H9 (cell line): ENCODE measurements at regions not wholly inside any gene's neighbourhood (a gene's known extent, or its start where the extent isn't known, plus 50 kb on each side); places are given as distances from the start of the nearest gene placed in this dataset.

Experiments used
- DNase-seq: peaks from one replicate; pipeline ENCODE4 v3.0.0-alpha.2; 2017
- H2AFZ ChIP-seq: one replicate; pipeline ENCODE4 v1.6.1; 2013; ENCODE audit warnings: mild to moderate bottlenecking, low read length, control low read depth, moderate library complexity
- H2AK5ac ChIP-seq: 2 replicates; pipeline ENCODE4 v1.6.1; 2013; ENCODE audit warnings: low read length, control low read depth, mixed read lengths; ENCODE audit not compliant: insufficient read length
- H2BK120ac ChIP-seq: one replicate; pipeline ENCODE4 v1.6.1; 2013; ENCODE audit warnings: low read depth, mild to moderate bottlenecking, low read length, control low read depth, inconsistent platforms; ENCODE audit not compliant: poor library complexity, severe bottlenecking
- H2BK12ac ChIP-seq: 2 replicates; pipeline ENCODE4 v1.6.1; 2013; ENCODE audit warnings: low read length, control low read depth, mixed read lengths, low read depth; ENCODE audit not compliant: insufficient read length
- H2BK15ac ChIP-seq: 2 replicates; pipeline ENCODE4 v1.6.1; 2013; ENCODE audit warnings: low read depth, low read length, control low read depth
- H2BK20ac ChIP-seq: one replicate; pipeline ENCODE4 v1.6.1; 2013; ENCODE audit warnings: low read depth, mild to moderate bottlenecking, low read length, control low read depth, inconsistent platforms; ENCODE audit not compliant: poor library complexity, severe bottlenecking
- H2BK5ac ChIP-seq: 2 replicates; pipeline ENCODE4 v1.6.1; 2013; ENCODE audit warnings: low read length, control low read depth, mixed read lengths; ENCODE audit not compliant: insufficient read length
- H3K14ac ChIP-seq: 2 replicates; pipeline ENCODE4 v1.6.1; 2013; ENCODE audit warnings: low read length, control low read depth; ENCODE audit not compliant: insufficient read depth
- H3K18ac ChIP-seq: 2 replicates; pipeline ENCODE4 v1.6.1; 2013; ENCODE audit warnings: low read depth, mild to moderate bottlenecking, mixed read lengths, low read length, control low read depth; ENCODE audit not compliant: insufficient read length
- H3K23ac ChIP-seq: 2 replicates; pipeline ENCODE4 v1.6.1; 2013; ENCODE audit warnings: low read length, control low read depth, mixed read lengths, low read depth; ENCODE audit not compliant: insufficient read length
- H3K23me2 ChIP-seq: 2 replicates; pipeline ENCODE4 v1.6.1; 2013; ENCODE audit warnings: low read depth, mild to moderate bottlenecking, mixed read lengths, low read length, control low read depth; ENCODE audit not compliant: insufficient read length, poor library complexity, severe bottlenecking
- H3K27ac ChIP-seq: 2 replicates; pipeline ENCODE4 v1.5.1; 2013; ENCODE audit warnings: low read length, control low read depth, mixed read lengths, low read depth; ENCODE audit not compliant: insufficient read length
- H3K27me3 ChIP-seq: 2 replicates; pipeline ENCODE4 v1.6.1; 2013; ENCODE audit warnings: low read length, control low read depth, inconsistent platforms; ENCODE audit not compliant: insufficient read depth
- H3K4ac ChIP-seq: 2 replicates; pipeline ENCODE4 v1.6.1; 2013; ENCODE audit warnings: low read depth, mild to moderate bottlenecking, control low read depth, inconsistent platforms, low read length, moderate library complexity
- H3K4me1 ChIP-seq: 2 replicates; pipeline ENCODE4 v1.6.1; 2013; ENCODE audit warnings: low read length, control low read depth, inconsistent platforms; ENCODE audit not compliant: insufficient read depth
- H3K4me2 ChIP-seq: 2 replicates; pipeline ENCODE4 v1.6.1; 2013; ENCODE audit warnings: low read length, control low read depth, mixed read lengths; ENCODE audit not compliant: insufficient read length, insufficient read depth
- H3K56ac ChIP-seq: 2 replicates; pipeline ENCODE4 v1.6.1; 2013; ENCODE audit warnings: low read depth, mild to moderate bottlenecking, mixed read lengths, low read length, control low read depth; ENCODE audit not compliant: insufficient read length
- H3K79me1 ChIP-seq: 2 replicates; pipeline ENCODE4 v1.6.1; 2013; ENCODE audit warnings: low read depth, mild to moderate bottlenecking, moderate library complexity, low read length, control low read depth, inconsistent platforms; ENCODE audit not compliant: insufficient read depth, poor library complexity, severe bottlenecking
- H3K79me2 ChIP-seq: 2 replicates; pipeline ENCODE4 v1.6.1; 2013; ENCODE audit warnings: low read length, control low read depth, inconsistent platforms; ENCODE audit not compliant: insufficient read depth
- H3K9ac ChIP-seq: 2 replicates; pipeline ENCODE4 v1.6.1; 2013; ENCODE audit warnings: low read length, control low read depth, mixed read lengths; ENCODE audit not compliant: insufficient read length; ENCODE audit errors: extremely low read depth
- H3K9me3 ChIP-seq: one replicate; pipeline ENCODE4 v1.6.1; 2013; ENCODE audit warnings: low read depth, low read length, inconsistent platforms; ENCODE audit not compliant: control insufficient read depth
- H3T11ph ChIP-seq: one replicate; pipeline ENCODE4 v1.6.1; 2013; ENCODE audit warnings: mild to moderate bottlenecking, low read length, control low read depth, inconsistent platforms
- H4K20me1 ChIP-seq: one replicate; pipeline ENCODE4 v1.6.1; 2013; ENCODE audit not compliant: control insufficient read depth, insufficient read length, insufficient read depth
- H4K5ac ChIP-seq: 2 replicates; pipeline ENCODE4 v1.6.1; 2013; ENCODE audit warnings: low read depth, mild to moderate bottlenecking, mixed read lengths, low read length, control low read depth; ENCODE audit not compliant: insufficient read length
- H4K8ac ChIP-seq: replicated peaks from 2 replicates; pipeline ENCODE4 v1.6.1; 2013; ENCODE audit warnings: low read length, control low read depth, mixed read lengths, low read depth; ENCODE audit not compliant: insufficient read length
- H4K91ac ChIP-seq: 2 replicates; pipeline ENCODE4 v1.6.1; 2013; ENCODE audit warnings: low read depth, mild to moderate bottlenecking, moderate library complexity, mixed read lengths, low read length, control low read depth; ENCODE audit not compliant: insufficient read length
- H3K27ac Mint-ChIP-seq, 3 experiments: 2 replicates in 2 of 3; 3 replicates in 1 of 3; pipeline ENCODE4 v1.8.0; 2020 to 2021; ENCODE audit warnings: mixed read lengths in 3 of 3, mild to moderate bottlenecking in 1 of 3, moderate library complexity in 1 of 3
- H3K27me3 Mint-ChIP-seq: 2 replicates; pipeline ENCODE4 v1.8.0; 2021; ENCODE audit warnings: low read depth, mild to moderate bottlenecking, moderate library complexity, mixed read lengths
- H3K36me3 Mint-ChIP-seq, 3 experiments: 2 replicates in 2 of 3; 3 replicates in 1 of 3; pipeline ENCODE4 v1.8.0; 2020 to 2021; ENCODE audit warnings: low read depth in 3 of 3, mixed read lengths in 3 of 3; ENCODE audit not compliant: insufficient read depth in 1 of 3
- H3K4me1 Mint-ChIP-seq, 2 experiments: 2 replicates each; pipeline ENCODE4 v1.8.0; 2020; ENCODE audit warnings: mixed read lengths in 2 of 2
- H3K4me3 Mint-ChIP-seq, 2 experiments: 2 replicates in 1 of 2; 3 replicates in 1 of 2; pipeline ENCODE4 v1.8.0; 2020 to 2021; ENCODE audit warnings: mild to moderate bottlenecking in 2 of 2, mixed read lengths in 2 of 2, moderate library complexity in 1 of 2
- H3K9me3 Mint-ChIP-seq, 2 experiments: 2 replicates in 1 of 2; 3 replicates in 1 of 2; pipeline ENCODE4 v1.8.0; 2020; ENCODE audit warnings: mild to moderate bottlenecking in 2 of 2, mixed read lengths in 2 of 2, moderate library complexity in 1 of 2
- whole genome bisulfite sequencing: extraction: QIAGEN DNeasy Blood & Tissue Kit; methylation state at CpG from one replicate; pipeline ENCODE4 v1.1.7; 2013; ENCODE audit warnings: missing lambda C conversion rate, low lambda C conversion rate, mixed read lengths; ENCODE audit not compliant: insufficient read length; ENCODE audit errors: extremely low coverage; 5-methylcytosine and 5-hydroxymethylcytosine counted together
- TF ChIP-seq, protein P1 (sequence below): fragments of 200-600 bp; sonication (generic); conservative IDR thresholded peaks from 3 replicates; pipeline ENCODE4 v1.8.0; 2021; ENCODE audit warnings: antibody characterized with exemption, mild to moderate bottlenecking

- TF ChIP-seq, protein P1, sequence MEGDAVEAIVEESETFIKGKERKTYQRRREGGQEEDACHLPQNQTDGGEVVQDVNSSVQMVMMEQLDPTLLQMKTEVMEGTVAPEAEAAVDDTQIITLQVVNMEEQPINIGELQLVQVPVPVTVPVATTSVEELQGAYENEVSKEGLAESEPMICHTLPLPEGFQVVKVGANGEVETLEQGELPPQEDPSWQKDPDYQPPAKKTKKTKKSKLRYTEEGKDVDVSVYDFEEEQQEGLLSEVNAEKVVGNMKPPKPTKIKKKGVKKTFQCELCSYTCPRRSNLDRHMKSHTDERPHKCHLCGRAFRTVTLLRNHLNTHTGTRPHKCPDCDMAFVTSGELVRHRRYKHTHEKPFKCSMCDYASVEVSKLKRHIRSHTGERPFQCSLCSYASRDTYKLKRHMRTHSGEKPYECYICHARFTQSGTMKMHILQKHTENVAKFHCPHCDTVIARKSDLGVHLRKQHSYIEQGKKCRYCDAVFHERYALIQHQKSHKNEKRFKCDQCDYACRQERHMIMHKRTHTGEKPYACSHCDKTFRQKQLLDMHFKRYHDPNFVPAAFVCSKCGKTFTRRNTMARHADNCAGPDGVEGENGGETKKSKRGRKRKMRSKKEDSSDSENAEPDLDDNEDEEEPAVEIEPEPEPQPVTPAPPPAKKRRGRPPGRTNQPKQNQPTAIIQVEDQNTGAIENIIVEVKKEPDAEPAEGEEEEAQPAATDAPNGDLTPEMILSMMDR = no peak
- no peak overlapping the region for H2BK20ac ChIP-seq
- no peak overlapping the region for H3K4me3 Mint-ChIP-seq
- DNase-seq = no peak
- H3K9ac ChIP-seq = no peak overlapping the region
- no peak overlapping the region for H3K27ac Mint-ChIP-seq
- peaks cover 16 to 22% (median 22%) of the 10 kb centered on the region in 3 experiments for H3K36me3 Mint-ChIP-seq
- H3K79me1 ChIP-seq = no peaks in the 10 kb centered on the region
- no peak overlapping the region for H2AFZ ChIP-seq
- H2AK5ac ChIP-seq = no peak overlapping the region
- H3K18ac ChIP-seq = no peak overlapping the region
- no peak overlapping the region for H4K5ac ChIP-seq
- H3K23me2 ChIP-seq = no peaks in the 10 kb centered on the region
- no peaks in the 10 kb centered on the region for H4K20me1 ChIP-seq
- H3T11ph ChIP-seq = no peak overlapping the region
- H3K4me1 ChIP-seq = no peaks in the 10 kb centered on the region
- no peak overlapping the region for H3K23ac ChIP-seq
- no peak overlapping the region for H4K91ac ChIP-seq
- no peak overlapping the region for H3K4ac ChIP-seq
- 0 out of 4 replicates have a peak, but pooled peaks cover 0 to 2% of the 10 kb centered on the region in 2 experiments for H3K4me1 Mint-ChIP-seq
- no peaks in the 10 kb centered on the region for H3K9me3 ChIP-seq
- H4K8ac ChIP-seq = no peak overlapping the region
- H2BK5ac ChIP-seq = no peak overlapping the region
- peaks cover 9 to 19% of the 10 kb centered on the region in 2 experiments; a peak in 4 of 5 replicates for H3K9me3 Mint-ChIP-seq
- peaks cover 1% of the 10 kb centered on the region; the same call in 1 of the 2 replicates for H3K79me2 ChIP-seq
- no peaks in the 10 kb centered on the region for H3K27me3 ChIP-seq
- H2BK120ac ChIP-seq = no peak overlapping the region
- H3K27ac ChIP-seq = no peak overlapping the region
- WGBS = no CpG with 5 or more reads among the region's 4 CpGs
- no peak overlapping the region for H3K56ac ChIP-seq
- no peak overlapping the region for H2BK12ac ChIP-seq
- no peak overlapping the region for H3K4me2 ChIP-seq
- no peak overlapping the region for H3K14ac ChIP-seq
- H2BK15ac ChIP-seq = no peak overlapping the region
- no peaks in the 10 kb centered on the region; the same call in 1 of the 2 replicates for H3K27me3 Mint-ChIP-seq
Observed at GRCh38 chr9:567128-567746, 274.3 kb upstream of the DMRT1 start.
